BE2C (cell line): ENCODE measurements at regions not wholly inside any gene's neighbourhood (a gene's known extent, or its start where the extent isn't known, plus 50 kb on each side); places are given as distances from the start of the nearest gene placed in this dataset.
"Not testable (repeated sequence)": the region's sequence is repeated elsewhere in the genome, so short reads cannot be mapped to it uniquely, and the experiment has no call there.

Experiments
- DNase-seq: peaks from one replicate; pipeline ENCODE4 v3.0.0-alpha.2; 2020
- H3K27me3 ChIP-seq: fragments of 250-450 bp; sonication (Bioruptor Pico); 2 replicates; pipeline ENCODE4 v1.5.1; 2020; ENCODE audit warnings: mild to moderate bottlenecking
- H3K36me3 ChIP-seq: fragments of 250-450 bp; sonication (Bioruptor Pico); 2 replicates; pipeline ENCODE4 v1.5.1; 2020; ENCODE audit warnings: mild to moderate bottlenecking
- H3K4me1 ChIP-seq: fragments of 250-450 bp; sonication (Bioruptor Pico); 2 replicates; pipeline ENCODE4 v1.5.1; 2020
- H3K4me3 ChIP-seq: 2 replicates; pipeline ENCODE4 v1.5.1; 2011; ENCODE audit warnings: low read depth, low read length
- H3K9me3 ChIP-seq: fragments of 250-450 bp; sonication (Bioruptor Pico); 2 replicates; pipeline ENCODE4 v1.5.1; 2020
- TF ChIP-seq, protein P1 (sequence below): IDR thresholded peaks from 2 replicates; pipeline ENCODE4 v1.5.1; 2012; ENCODE audit warnings: mild to moderate bottlenecking, low read depth, low read length

DNA sequence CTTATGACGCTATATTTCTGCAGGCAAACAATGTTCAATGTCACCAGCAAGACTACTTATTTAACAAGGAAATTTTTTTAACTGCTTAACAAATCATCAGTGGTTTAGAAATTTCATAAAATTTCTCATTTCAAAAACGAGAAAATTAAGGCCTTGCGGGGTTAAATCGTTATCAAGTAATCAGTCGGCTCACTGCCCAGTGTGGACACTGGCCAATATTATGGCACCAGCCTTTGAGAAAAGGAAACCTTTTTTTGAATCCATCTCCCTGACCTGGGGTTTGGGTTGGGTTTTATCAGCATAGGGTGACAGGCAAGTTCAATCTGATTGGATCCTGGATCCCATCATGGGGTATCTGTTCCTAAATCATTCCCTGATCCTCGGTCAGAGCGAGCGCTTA lies 461.2 kb downstream of the SETD4 start:
- H3K4me1 ChIP-seq, result no peaks in the 10 kb centered on the region
- no peaks in the 10 kb centered on the region for H3K27me3 ChIP-seq
- H3K36me3 ChIP-seq, result no peaks in the 10 kb centered on the region
- H3K4me3 ChIP-seq, result no peak overlapping the region
- no peak for DNase-seq
- TF ChIP-seq, protein P1, sequence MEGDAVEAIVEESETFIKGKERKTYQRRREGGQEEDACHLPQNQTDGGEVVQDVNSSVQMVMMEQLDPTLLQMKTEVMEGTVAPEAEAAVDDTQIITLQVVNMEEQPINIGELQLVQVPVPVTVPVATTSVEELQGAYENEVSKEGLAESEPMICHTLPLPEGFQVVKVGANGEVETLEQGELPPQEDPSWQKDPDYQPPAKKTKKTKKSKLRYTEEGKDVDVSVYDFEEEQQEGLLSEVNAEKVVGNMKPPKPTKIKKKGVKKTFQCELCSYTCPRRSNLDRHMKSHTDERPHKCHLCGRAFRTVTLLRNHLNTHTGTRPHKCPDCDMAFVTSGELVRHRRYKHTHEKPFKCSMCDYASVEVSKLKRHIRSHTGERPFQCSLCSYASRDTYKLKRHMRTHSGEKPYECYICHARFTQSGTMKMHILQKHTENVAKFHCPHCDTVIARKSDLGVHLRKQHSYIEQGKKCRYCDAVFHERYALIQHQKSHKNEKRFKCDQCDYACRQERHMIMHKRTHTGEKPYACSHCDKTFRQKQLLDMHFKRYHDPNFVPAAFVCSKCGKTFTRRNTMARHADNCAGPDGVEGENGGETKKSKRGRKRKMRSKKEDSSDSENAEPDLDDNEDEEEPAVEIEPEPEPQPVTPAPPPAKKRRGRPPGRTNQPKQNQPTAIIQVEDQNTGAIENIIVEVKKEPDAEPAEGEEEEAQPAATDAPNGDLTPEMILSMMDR, result no peak
- no peaks in the 10 kb centered on the region for H3K9me3 ChIP-seq

DNA sequence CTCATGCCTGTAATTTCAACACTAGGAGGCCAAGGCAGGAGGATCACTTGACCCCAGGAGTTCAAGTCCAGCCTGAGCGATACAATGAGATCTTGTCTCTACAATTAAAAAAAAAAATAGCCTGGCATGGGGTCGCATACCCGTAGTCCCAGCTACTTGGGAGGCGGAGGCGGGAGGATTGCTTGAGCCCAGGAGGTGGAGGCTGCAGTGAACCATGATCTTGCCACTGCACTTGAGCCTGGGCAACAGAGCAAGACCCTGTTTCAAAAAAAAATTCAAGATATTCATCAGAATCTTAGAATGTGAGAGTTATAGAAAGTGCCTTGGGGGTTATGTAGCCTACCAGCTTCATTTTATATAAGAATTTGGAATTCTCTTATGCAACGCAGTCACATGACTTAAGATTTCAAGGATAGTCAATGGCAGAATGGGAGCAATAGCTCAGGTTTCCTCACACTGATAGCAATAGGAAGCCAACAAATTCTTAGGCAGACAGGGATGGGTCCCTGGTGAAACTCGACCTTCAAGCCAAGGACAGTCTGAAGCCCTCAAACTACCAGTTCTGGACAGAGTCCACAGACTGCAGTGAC lies 462.5 kb downstream of the SETD4 start:
- H3K36me3 ChIP-seq, result no peaks in the 10 kb centered on the region
- no peaks in the 10 kb centered on the region for H3K9me3 ChIP-seq
- TF ChIP-seq, protein P1, result no peak
- no peak overlapping the region for H3K4me3 ChIP-seq
- no peaks in the 10 kb centered on the region for H3K27me3 ChIP-seq
- DNase-seq, result no peak
- H3K4me1 ChIP-seq, result no peaks in the 10 kb centered on the region

DNA sequence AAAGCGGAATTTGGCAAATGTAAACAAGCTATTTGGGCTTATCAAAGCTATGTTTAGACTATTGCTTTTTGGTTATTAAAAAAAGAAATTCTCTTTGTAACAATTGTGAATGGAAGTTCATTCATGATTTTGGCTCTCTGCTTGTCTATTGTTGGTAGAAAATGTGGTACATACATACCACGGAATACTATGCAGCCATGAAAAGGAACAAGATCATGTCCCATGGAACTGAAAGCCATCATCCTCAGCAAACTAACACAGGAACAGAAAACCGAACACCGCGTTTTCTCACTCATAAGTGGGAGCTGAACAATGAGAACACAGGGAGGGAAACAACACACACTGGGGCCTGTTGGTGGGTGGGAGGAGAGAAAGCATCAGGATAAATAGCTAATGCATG lies 465.4 kb downstream of the SETD4 start:
- no peaks in the 10 kb centered on the region for H3K27me3 ChIP-seq

DNA sequence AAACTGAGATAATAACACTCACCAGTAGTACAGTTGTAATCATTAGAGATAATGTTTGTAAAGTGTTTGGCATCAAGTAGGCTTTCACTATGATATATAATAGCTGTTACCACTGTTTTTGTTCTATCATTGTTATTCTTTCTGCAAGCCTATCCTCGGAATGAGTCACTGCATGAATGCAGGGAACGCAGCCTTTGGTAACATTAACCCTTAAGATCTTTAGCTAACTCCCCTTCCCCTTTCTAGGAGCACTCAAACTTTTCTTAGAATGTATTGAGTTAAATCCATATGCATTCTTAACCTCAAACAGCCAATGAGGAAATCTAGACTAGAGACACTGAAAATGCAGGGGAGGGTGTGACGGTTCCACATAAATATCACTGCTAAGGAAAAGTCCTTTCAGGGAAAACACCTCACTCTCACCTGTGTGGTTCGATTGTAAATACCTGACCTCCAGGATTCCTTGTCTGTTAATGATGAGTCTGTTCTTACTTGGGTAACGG lies 467.3 kb downstream of the SETD4 start:
- H3K4me3 ChIP-seq, result no peak overlapping the region
- no peak for DNase-seq

More for the DNA sequence above, 465.4 kb downstream of the SETD4 start:
- TF ChIP-seq, protein P1, result no peak
- no peak overlapping the region for H3K4me3 ChIP-seq
- no peaks in the 10 kb centered on the region for H3K9me3 ChIP-seq
- no peaks in the 10 kb centered on the region for H3K36me3 ChIP-seq
- no peaks in the 10 kb centered on the region for H3K4me1 ChIP-seq
- DNase-seq, result no peak

DNA sequence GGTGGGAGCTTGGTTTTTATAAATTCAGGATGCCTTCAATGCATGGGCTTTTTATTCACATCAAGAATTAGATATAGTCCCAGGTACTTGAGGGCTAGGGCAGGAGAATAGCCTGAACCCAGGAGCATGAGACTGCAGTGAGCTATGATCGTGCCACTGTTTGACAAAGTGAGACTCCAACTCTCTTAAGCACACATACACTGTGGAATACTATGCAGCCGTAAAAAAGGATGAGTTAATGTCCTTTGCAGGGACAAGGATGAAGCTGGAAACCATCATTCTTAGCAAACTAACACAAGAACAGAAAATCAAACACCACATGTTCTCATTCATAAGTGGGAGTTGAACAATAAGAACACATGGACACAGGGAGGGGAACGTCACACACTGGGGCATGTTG lies 470.0 kb downstream of the SETD4 start:
- H3K9me3 ChIP-seq, H3K4me3 ChIP-seq, H3K27me3 ChIP-seq, H3K4me1 ChIP-seq, DNase-seq, H3K36me3 ChIP-seq: not testable (repeated sequence)

More for the DNA sequence above, 467.3 kb downstream of the SETD4 start:
- H3K36me3 ChIP-seq, result no peaks in the 10 kb centered on the region
- H3K4me1 ChIP-seq, result no peaks in the 10 kb centered on the region
- H3K9me3 ChIP-seq, result no peaks in the 10 kb centered on the region
- TF ChIP-seq, protein P1, result no peak
- no peaks in the 10 kb centered on the region for H3K27me3 ChIP-seq

DNA sequence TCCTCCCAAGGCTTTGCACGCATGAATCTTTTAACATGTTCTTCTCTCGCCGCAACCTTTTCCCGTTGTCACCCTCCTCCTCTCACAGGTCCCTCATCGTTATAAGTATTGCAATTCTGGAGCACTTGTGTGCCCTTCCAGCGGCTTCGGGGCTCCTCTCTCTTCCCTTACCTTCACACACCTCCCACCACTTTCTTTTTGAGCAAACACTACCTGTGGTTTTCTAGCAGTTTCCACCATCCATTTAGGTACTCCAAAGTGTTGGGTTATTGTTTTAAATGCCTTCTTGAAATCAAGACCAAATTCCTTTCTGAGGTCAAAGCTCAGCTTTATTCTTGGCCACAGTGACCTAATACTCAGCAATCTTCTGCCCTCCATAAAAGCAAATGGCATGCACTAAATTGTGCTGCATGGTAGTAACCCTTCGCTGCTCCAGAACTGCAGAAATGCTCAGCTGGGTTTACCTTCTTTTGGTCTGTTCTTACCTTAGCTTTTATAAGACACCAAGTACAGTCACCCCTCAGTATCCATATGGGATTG lies 472.4 kb downstream of the SETD4 start:
- no peak overlapping the region for H3K4me3 ChIP-seq
- no peaks in the 10 kb centered on the region for H3K36me3 ChIP-seq
- no peaks in the 10 kb centered on the region for H3K4me1 ChIP-seq
- TF ChIP-seq, protein P1, result no peak
- no peaks in the 10 kb centered on the region for H3K27me3 ChIP-seq
- H3K9me3 ChIP-seq, result no peaks in the 10 kb centered on the region
- DNase-seq, result no peak
